HL-60 (cell line): ENCODE measurements at regions not wholly inside any gene's neighbourhood (a gene's known extent, or its start where the extent isn't known, plus 50 kb on each side); places are given as distances from the start of the nearest gene placed in this dataset.
"Not testable (repeated sequence)": the region's sequence is repeated elsewhere in the genome, so short reads cannot be mapped to it uniquely, and the experiment has no call there.

Experiments
- TF ChIP-seq, protein P1 (sequence below): IDR thresholded peaks from one replicate; pipeline ENCODE4 v1.5.1; 2011; ENCODE audit warnings: low read length, control low read depth, inconsistent platforms; ENCODE audit not compliant: insufficient read depth
- TF ChIP-seq, protein P2 (sequence below): IDR thresholded peaks from 2 replicates; pipeline ENCODE4 v1.6.1; 2012; ENCODE audit warnings: low read depth; ENCODE audit not compliant: insufficient replicate concordance

DNA sequence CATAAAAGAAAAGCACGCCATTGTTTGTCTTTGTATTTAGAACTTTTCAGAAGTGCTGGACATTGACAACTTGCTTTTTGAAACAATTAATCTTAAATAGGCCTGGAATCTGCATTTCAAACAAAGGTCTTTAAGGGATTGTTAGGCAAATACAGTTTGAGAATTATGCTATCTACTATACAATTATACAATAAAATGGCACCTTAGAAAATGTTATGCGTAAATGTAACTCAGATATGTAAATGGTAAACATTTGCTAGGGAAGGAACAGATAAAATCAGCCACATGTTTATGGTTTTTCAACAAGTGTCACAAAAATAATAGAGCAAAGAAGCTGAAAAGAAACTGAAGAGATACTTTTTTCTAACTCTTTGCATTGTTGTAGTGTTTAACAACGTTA is 152.7 kb upstream of the PRSS12 start:
- TF ChIP-seq, protein P1, sequence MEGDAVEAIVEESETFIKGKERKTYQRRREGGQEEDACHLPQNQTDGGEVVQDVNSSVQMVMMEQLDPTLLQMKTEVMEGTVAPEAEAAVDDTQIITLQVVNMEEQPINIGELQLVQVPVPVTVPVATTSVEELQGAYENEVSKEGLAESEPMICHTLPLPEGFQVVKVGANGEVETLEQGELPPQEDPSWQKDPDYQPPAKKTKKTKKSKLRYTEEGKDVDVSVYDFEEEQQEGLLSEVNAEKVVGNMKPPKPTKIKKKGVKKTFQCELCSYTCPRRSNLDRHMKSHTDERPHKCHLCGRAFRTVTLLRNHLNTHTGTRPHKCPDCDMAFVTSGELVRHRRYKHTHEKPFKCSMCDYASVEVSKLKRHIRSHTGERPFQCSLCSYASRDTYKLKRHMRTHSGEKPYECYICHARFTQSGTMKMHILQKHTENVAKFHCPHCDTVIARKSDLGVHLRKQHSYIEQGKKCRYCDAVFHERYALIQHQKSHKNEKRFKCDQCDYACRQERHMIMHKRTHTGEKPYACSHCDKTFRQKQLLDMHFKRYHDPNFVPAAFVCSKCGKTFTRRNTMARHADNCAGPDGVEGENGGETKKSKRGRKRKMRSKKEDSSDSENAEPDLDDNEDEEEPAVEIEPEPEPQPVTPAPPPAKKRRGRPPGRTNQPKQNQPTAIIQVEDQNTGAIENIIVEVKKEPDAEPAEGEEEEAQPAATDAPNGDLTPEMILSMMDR = not testable (repeated sequence)
- TF ChIP-seq, protein P2, sequence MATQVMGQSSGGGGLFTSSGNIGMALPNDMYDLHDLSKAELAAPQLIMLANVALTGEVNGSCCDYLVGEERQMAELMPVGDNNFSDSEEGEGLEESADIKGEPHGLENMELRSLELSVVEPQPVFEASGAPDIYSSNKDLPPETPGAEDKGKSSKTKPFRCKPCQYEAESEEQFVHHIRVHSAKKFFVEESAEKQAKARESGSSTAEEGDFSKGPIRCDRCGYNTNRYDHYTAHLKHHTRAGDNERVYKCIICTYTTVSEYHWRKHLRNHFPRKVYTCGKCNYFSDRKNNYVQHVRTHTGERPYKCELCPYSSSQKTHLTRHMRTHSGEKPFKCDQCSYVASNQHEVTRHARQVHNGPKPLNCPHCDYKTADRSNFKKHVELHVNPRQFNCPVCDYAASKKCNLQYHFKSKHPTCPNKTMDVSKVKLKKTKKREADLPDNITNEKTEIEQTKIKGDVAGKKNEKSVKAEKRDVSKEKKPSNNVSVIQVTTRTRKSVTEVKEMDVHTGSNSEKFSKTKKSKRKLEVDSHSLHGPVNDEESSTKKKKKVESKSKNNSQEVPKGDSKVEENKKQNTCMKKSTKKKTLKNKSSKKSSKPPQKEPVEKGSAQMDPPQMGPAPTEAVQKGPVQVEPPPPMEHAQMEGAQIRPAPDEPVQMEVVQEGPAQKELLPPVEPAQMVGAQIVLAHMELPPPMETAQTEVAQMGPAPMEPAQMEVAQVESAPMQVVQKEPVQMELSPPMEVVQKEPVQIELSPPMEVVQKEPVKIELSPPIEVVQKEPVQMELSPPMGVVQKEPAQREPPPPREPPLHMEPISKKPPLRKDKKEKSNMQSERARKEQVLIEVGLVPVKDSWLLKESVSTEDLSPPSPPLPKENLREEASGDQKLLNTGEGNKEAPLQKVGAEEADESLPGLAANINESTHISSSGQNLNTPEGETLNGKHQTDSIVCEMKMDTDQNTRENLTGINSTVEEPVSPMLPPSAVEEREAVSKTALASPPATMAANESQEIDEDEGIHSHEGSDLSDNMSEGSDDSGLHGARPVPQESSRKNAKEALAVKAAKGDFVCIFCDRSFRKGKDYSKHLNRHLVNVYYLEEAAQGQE = not testable (repeated sequence)
